Vagina (tissue), 2 donors: ENCODE measurements at regions not wholly inside any gene's neighbourhood (a gene's known extent, or its start where the extent isn't known, plus 50 kb on each side); places are given as distances from the start of the nearest gene placed in this dataset.

Source experiments
- POLR2A ChIP-seq, 2 donors: fragments of 450-650 bp; IDR thresholded peaks; one replicate each; pipeline ENCODE4 v1.6.1; 2017; ENCODE audit warnings: antibody characterized with exemption in 2 of 2, mild to moderate bottlenecking in 2 of 2, moderate library complexity in 2 of 2
- TF ChIP-seq, protein P1 (sequence below), 3 experiments: fragments of 450-650 bp in 2 of 3; fragments of 200-600 bp in 1 of 3; sonication (generic) in 1 of 3; IDR thresholded peaks; one replicate each; pipeline ENCODE4 v1.5.1; 2017 to 2019; ENCODE audit warnings: antibody characterized with exemption in 3 of 3, mild to moderate bottlenecking in 2 of 3, moderate library complexity in 2 of 3

DNA sequence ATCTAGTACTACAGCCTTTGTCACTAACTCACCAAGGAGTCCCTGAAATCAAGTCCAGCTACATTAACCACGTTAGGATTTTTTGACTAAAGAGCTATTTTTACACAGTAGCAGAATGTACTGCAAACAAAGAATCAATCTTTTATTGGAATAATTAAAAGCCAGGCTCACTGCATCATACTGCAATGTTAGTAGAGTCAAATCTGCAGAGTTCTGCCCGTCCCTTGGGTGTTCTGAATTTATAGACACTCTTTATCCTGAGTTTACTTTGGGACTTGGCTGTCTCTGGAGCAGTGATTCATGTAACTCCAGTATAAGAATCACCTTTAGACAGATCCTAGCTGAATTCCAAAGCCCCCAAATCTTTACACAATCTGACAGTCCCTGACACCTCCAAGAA is 127.9 kb upstream of the THSD7B start:
- TF ChIP-seq, protein P1, sequence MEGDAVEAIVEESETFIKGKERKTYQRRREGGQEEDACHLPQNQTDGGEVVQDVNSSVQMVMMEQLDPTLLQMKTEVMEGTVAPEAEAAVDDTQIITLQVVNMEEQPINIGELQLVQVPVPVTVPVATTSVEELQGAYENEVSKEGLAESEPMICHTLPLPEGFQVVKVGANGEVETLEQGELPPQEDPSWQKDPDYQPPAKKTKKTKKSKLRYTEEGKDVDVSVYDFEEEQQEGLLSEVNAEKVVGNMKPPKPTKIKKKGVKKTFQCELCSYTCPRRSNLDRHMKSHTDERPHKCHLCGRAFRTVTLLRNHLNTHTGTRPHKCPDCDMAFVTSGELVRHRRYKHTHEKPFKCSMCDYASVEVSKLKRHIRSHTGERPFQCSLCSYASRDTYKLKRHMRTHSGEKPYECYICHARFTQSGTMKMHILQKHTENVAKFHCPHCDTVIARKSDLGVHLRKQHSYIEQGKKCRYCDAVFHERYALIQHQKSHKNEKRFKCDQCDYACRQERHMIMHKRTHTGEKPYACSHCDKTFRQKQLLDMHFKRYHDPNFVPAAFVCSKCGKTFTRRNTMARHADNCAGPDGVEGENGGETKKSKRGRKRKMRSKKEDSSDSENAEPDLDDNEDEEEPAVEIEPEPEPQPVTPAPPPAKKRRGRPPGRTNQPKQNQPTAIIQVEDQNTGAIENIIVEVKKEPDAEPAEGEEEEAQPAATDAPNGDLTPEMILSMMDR (IDR thresholded peaks at IDR 0.05): no peak
- TF ChIP-seq POLR2A (IDR thresholded peaks at IDR 0.05): no peak
